OCI-LY7 (cell line): ENCODE measurements at regions not wholly inside any gene's neighbourhood (a gene's known extent, or its start where the extent isn't known, plus 50 kb on each side); places are given as distances from the start of the nearest gene placed in this dataset.

Experiments used
- BruUV-seq: library from RNA; stranded (reverse); fragments of 400-500 nt; replicated peaks from 2 replicates; lab custom pipeline; 2021; lab: Mats Ljungman, UMichigan
- CTCF ChIA-PET: fragments of 300-600 bp; sonication (Branson Sonifier 250); formaldehyde crosslinking; loops from one replicate; lab custom pipeline; 2022; ENCODE audit warnings: antibody characterized with exemption; ENCODE audit not compliant: unreplicated experiment; lab: Charles Lee
- POLR2A ChIA-PET: fragments of 300-600 bp; sonication (Branson Sonifier 250); formaldehyde crosslinking; loops from one replicate; lab custom pipeline; 2022; ENCODE audit warnings: antibody characterized with exemption; lab: Charles Lee
- DNase-seq: peaks from one replicate; pipeline ENCODE4 v3.0.0-alpha.2; 2015; ENCODE audit warnings: low spot score
- H2AFZ ChIP-seq: fragments of 200-600 bp; sonication (generic), shearing (Covaris generic); 2 replicates; pipeline ENCODE4 v1.6.1; 2014; ENCODE audit warnings: mild to moderate bottlenecking, antibody characterized with exemption, low read length, moderate library complexity
- H3K27ac ChIP-seq: fragments of 200-600 bp; sonication (generic); 2 replicates; pipeline ENCODE4 v1.5.1; 2014; ENCODE audit warnings: mixed run types, low read depth, mild to moderate bottlenecking, moderate library complexity, low read length, inconsistent platforms; ENCODE audit not compliant: poor library complexity, severe bottlenecking
- H3K36me3 ChIP-seq: fragments of 200-600 bp; sonication (generic); 2 replicates; pipeline ENCODE4 v1.6.1; 2014; ENCODE audit warnings: mild to moderate bottlenecking, antibody characterized with exemption, low read length, moderate library complexity, mixed read lengths; ENCODE audit not compliant: insufficient read depth
- H3K4me1 ChIP-seq: fragments of 200-600 bp; sonication (generic); 2 replicates; pipeline ENCODE4 v1.5.1; 2014; ENCODE audit warnings: mild to moderate bottlenecking, low read length; ENCODE audit not compliant: insufficient read depth, poor library complexity, severe bottlenecking
- H3K4me2 ChIP-seq: fragments of 200-600 bp; sonication (generic); 2 replicates; pipeline ENCODE4 v1.6.1; 2014; ENCODE audit warnings: mild to moderate bottlenecking, low read length
- H3K4me3 ChIP-seq: fragments of 200-600 bp; sonication (generic); 2 replicates; pipeline ENCODE4 v1.5.1; 2014; ENCODE audit warnings: mild to moderate bottlenecking, low read depth, low read length; ENCODE audit not compliant: poor library complexity, severe bottlenecking
- H3K79me2 ChIP-seq: fragments of 200-600 bp; sonication (generic); 2 replicates; pipeline ENCODE4 v1.6.1; 2016; ENCODE audit warnings: low read depth, mild to moderate bottlenecking, low read length, moderate library complexity, mixed read lengths; ENCODE audit not compliant: insufficient read depth
- H3K9me2 ChIP-seq: fragments of 200-600 bp; sonication (generic); 2 replicates; pipeline ENCODE4 v1.6.1; 2016; ENCODE audit warnings: mild to moderate bottlenecking, low read length, mixed read lengths; ENCODE audit not compliant: insufficient read depth
- H3K9me3 ChIP-seq: fragments of 200-600 bp; sonication (generic); 2 replicates; pipeline ENCODE4 v1.6.1; 2014; ENCODE audit warnings: mild to moderate bottlenecking, mixed run types, low read length, mixed read lengths
- H4K20me1 ChIP-seq: fragments of 200-600 bp; sonication (generic); 2 replicates; pipeline ENCODE4 v1.6.1; 2014; ENCODE audit warnings: mild to moderate bottlenecking, antibody characterized with exemption, low read length, moderate library complexity, mixed read lengths; ENCODE audit not compliant: insufficient read depth
- EZH2phosphoT487 ChIP-seq: fragments of 200-600 bp; sonication (generic); IDR thresholded peaks from 2 replicates; pipeline ENCODE4 v1.6.1; 2018; ENCODE audit warnings: low read depth, borderline replicate concordance, mild to moderate bottlenecking, mixed run types, antibody characterized with exemption, low read length, moderate library complexity, mixed read lengths
- intact Hi-C: fragments of 100-400 bp; cut with micrococcal nuclease; formaldehyde crosslinking; loops from one replicate; pipeline ENCODE4 v1.10.0; 2022; ENCODE audit not compliant: unreplicated experiment
- TF ChIP-seq, protein P1 (sequence below): fragments of 200-600 bp; sonication (generic); conservative IDR thresholded peaks from 2 replicates; pipeline ENCODE4 v1.5.1; 2014; ENCODE audit warnings: mild to moderate bottlenecking, antibody characterized with exemption, low read length, moderate library complexity, mixed read lengths

DNA sequence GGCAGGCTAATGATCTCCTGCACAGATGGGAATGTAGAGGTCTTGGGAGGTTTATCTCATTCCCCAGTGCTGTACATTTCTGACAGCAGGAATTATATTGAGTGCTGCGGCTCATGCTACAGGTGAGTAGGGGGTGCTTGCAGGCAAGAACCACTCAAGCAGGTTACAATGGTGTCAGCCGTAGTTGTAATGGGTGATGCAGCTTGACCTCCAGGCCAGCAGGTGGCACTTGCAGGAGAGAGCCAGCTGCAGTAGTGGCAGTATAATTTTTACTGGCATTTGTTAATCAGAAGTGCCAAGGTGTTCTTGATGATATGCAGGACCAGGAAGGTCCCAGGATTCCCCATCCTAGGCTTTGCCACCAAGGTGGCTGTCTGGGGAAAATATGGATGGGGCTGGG lies 759.6 kb upstream of the NDST4 start:
- H2AFZ ChIP-seq, result no peak overlapping the region
- no peaks in the 10 kb centered on the region for H3K4me1 ChIP-seq
- no peak for DNase-seq
- no peak overlapping the region for H3K4me2 ChIP-seq
- BruUV-seq, result no TSS peak
- TF ChIP-seq EZH2phosphoT487, result no peak
- TF ChIP-seq, protein P1, sequence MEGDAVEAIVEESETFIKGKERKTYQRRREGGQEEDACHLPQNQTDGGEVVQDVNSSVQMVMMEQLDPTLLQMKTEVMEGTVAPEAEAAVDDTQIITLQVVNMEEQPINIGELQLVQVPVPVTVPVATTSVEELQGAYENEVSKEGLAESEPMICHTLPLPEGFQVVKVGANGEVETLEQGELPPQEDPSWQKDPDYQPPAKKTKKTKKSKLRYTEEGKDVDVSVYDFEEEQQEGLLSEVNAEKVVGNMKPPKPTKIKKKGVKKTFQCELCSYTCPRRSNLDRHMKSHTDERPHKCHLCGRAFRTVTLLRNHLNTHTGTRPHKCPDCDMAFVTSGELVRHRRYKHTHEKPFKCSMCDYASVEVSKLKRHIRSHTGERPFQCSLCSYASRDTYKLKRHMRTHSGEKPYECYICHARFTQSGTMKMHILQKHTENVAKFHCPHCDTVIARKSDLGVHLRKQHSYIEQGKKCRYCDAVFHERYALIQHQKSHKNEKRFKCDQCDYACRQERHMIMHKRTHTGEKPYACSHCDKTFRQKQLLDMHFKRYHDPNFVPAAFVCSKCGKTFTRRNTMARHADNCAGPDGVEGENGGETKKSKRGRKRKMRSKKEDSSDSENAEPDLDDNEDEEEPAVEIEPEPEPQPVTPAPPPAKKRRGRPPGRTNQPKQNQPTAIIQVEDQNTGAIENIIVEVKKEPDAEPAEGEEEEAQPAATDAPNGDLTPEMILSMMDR, result peak; percentile 56
- H3K9me3 ChIP-seq, result no peaks in the 10 kb centered on the region
- H3K9me2 ChIP-seq, result no peaks in the 10 kb centered on the region
- no peaks in the 10 kb centered on the region for H3K36me3 ChIP-seq
- H3K4me3 ChIP-seq, result no peak overlapping the region
- ChIA-PET POLR2A (no interaction called here), CTCF (no interaction called here)
- no peak overlapping the region for H3K27ac ChIP-seq
- intact Hi-C loops, result no loop called here
- no peaks in the 10 kb centered on the region for H4K20me1 ChIP-seq
- no peaks in the 10 kb centered on the region for H3K79me2 ChIP-seq

DNA sequence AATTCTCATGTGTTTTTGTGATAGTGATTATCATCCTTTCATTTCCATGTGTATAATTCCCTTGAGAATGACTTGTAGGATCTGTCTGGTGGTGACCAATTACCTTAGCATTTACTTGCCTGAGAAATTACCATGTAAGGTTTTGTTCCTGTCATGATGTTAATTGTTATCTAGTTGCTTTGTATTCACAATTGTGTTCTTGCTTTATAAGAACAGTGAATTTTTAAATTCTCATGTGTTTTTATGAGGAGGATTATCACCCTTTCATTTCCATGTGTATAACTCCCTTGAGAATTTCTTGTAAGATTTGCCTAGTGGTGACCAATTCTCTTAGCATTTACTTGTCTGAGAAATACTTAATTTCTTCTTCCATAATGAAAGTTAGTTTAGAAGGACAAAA lies 758.2 kb upstream of the NDST4 start:
- no peaks in the 10 kb centered on the region for H3K9me2 ChIP-seq
- H3K4me2 ChIP-seq, result no peak overlapping the region
- ChIA-PET POLR2A (no interaction called here), CTCF (no interaction called here)
- no peaks in the 10 kb centered on the region for H3K9me3 ChIP-seq
- TF ChIP-seq, protein P1, result no peak
- no peak for TF ChIP-seq EZH2phosphoT487
- intact Hi-C loops, result no loop called here
- no peak overlapping the region for H2AFZ ChIP-seq
- H3K79me2 ChIP-seq, result no peaks in the 10 kb centered on the region
- no peak overlapping the region for H3K27ac ChIP-seq
- H3K4me3 ChIP-seq, result no peak overlapping the region
- no peaks in the 10 kb centered on the region for H4K20me1 ChIP-seq
- BruUV-seq, result no TSS peak
- DNase-seq, result no peak
- H3K36me3 ChIP-seq, result no peaks in the 10 kb centered on the region
- no peaks in the 10 kb centered on the region for H3K4me1 ChIP-seq

DNA sequence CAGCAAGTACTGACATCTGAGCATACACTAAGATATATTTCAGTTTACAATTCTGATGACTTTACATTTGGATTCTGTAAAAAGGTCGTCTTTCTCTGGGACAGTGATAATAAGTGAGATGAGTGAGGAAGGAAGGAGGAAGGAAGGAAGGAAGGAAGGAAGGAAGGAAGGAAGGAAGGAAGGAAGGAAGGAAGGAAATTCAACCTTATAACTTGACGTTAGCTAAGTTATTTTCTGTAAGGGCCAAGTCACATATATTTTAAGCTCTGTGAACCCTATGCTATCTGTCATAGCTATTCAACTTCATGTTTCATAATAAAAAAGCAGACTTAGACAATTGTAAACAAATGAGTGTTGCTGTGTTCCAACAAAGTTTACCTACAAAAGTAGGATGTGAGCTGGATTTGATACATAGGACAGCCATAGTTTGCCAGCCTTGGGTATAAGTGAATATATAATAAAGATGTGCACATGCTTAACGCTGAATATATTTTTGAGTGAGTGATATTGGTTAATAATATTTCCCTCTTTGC lies 753.0 kb upstream of the NDST4 start:
- Histone ChIP-seq H3K9me2 (no peaks in the 10 kb centered on the region), H3K27ac (no peak overlapping the region), H3K36me3 (no peaks in the 10 kb centered on the region), H3K79me2 (no peaks in the 10 kb centered on the region), H3K4me3 (no peak overlapping the region), H3K9me3 (no peaks in the 10 kb centered on the region), H3K4me2 (no peak overlapping the region), H2AFZ (no peak overlapping the region), H4K20me1 (no peaks in the 10 kb centered on the region), H3K4me1 (no peaks in the 10 kb centered on the region)
- DNase-seq, result no peak
- ChIA-PET CTCF (no interaction called here), POLR2A (interaction anchor here (0.7 kb wide), 1 partner anchor 1143 kb away, joined by 4 read pairs; no protein-coding TSS in a partner anchor)
- BruUV-seq, result no TSS peak
- intact Hi-C loops, result no loop called here
- TF ChIP-seq EZH2phosphoT487, result no peak
- TF ChIP-seq, protein P1, result no peak
